ENCODE measurements at regions not wholly inside any gene's neighbourhood (a gene's known extent, or its start where the extent isn't known, plus 50 kb on each side); places are given as distances from the start of the nearest gene placed in this dataset.

DNA sequence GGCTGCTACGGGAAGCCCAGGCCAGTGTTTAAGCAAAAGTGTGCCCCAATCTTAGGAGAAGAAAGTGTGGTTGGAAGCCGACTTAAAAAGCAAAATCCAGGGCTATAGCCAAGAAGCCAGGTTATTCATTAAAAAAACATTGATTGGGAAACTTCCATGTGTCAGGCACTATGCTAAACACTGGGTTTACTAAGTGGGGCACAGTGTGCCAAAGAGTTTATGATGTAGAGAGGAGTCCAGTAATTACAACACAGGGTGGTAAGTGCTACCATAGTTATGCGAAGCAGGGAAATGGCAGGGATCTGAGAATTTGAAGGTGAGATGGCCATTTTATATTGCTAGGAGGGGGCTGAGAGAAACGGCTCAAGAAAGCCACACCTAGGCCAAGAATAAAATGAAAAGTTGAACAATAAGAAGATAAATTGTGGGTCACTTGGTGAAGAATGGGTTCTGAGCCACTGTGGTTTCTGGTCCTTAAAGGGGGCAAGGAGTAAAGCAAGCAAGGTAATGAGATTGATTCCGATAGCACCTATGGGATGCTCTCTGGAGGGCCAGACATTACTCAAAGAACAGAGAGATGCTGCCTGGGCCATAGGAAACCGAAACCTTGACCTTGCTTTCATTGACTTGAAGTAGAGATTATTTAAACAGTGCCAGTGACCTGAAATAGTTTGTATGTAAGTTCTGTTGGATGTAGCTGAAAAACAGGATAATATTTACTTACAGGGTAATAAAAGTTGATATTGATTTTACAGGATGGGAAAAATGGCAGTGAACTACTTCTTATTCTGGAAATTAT is 177.8 kb downstream of the GIPC2 start:
- TF ChIP-seq CTCF (tag by site-specific recombination; IDR thresholded peaks at IDR 0.05) (no peak), ZNF776 (tag by site-specific recombination; IDR thresholded peaks at IDR 0.05; ENCODE audit: borderline replicate concordance) (no peak), ZNF2 (tag by site-specific recombination; IDR thresholded peaks at IDR 0.05) (no peak), ZNF140 (tag by site-specific recombination; IDR thresholded peaks at IDR 0.05) (no peak), MEIS1 (CRISPR knock-in tag; IDR thresholded peaks at IDR 0.05; ENCODE audit: borderline replicate concordance) (no peak), MYNN (tag by site-specific recombination; IDR thresholded peaks at IDR 0.05; ENCODE audit: borderline replicate concordance) (no peak), KLF9 (tag by site-specific recombination; IDR thresholded peaks at IDR 0.05; ENCODE audit: low read depth) (no peak), ZNF311 (tag by site-specific recombination; IDR thresholded peaks at IDR 0.05; ENCODE audit: borderline replicate concordance) (no peak), ATF2 (tag by site-specific recombination; IDR thresholded peaks at IDR 0.05; ENCODE audit: low read depth) (no peak)

Data from HEK293 (cell line).